RWPE1 (cell line): ENCODE measurements at regions not wholly inside any gene's neighbourhood (a gene's known extent, or its start where the extent isn't known, plus 50 kb on each side); places are given as distances from the start of the nearest gene placed in this dataset.

Source experiments
- CTCF ChIA-PET: fragments of 350-600 bp; sonication (Branson Sonifier 250); formaldehyde crosslinking; extraction: SDS; loops from one replicate; lab custom pipeline; 2021; lab: Yijun Ruan, JAX
- POLR2A ChIA-PET: fragments of 400-600 bp; formaldehyde crosslinking; extraction: SDS; loops from one replicate; lab custom pipeline; 2020; ENCODE audit warnings: antibody characterized with exemption; ENCODE audit not compliant: low non-redundant PET; lab: Yijun Ruan, JAX
- DNase-seq: peaks from one replicate; pipeline ENCODE4 v3.0.0; 2012; ENCODE audit warnings: low spot score
- H3K27ac ChIP-seq: fragments of 450-650 bp; 2 replicates; pipeline ENCODE4 v1.5.1; 2017
- TF ChIP-seq, protein P1 (sequence below): fragments of 450-650 bp; conservative IDR thresholded peaks from 2 replicates; pipeline ENCODE4 v1.5.1; 2017; ENCODE audit warnings: low read depth, mild to moderate bottlenecking

DNA sequence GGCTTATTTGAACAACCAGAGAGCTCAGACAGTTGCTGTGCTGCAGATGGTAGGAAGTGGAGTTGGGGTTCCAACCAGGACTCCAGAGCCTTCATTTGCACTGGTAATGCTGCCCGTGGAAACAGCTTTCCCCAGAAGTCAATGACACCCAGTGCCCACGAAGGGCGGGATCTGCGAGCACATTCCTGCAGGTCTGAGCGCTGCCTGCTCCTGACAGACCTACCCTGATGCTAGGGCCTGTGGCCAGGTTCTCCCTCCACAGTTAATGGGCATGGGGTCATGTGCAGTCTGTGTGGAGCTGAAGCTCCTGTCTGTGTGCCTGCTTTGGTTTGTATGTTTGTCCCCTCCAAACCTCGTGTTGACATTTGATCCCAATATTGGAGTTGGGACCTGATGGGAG is 299.0 kb upstream of the HS6ST1 start:
- POLR2A ChIA-PET: no interaction called here
- TF ChIP-seq, protein P1, sequence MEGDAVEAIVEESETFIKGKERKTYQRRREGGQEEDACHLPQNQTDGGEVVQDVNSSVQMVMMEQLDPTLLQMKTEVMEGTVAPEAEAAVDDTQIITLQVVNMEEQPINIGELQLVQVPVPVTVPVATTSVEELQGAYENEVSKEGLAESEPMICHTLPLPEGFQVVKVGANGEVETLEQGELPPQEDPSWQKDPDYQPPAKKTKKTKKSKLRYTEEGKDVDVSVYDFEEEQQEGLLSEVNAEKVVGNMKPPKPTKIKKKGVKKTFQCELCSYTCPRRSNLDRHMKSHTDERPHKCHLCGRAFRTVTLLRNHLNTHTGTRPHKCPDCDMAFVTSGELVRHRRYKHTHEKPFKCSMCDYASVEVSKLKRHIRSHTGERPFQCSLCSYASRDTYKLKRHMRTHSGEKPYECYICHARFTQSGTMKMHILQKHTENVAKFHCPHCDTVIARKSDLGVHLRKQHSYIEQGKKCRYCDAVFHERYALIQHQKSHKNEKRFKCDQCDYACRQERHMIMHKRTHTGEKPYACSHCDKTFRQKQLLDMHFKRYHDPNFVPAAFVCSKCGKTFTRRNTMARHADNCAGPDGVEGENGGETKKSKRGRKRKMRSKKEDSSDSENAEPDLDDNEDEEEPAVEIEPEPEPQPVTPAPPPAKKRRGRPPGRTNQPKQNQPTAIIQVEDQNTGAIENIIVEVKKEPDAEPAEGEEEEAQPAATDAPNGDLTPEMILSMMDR: no peak
- CTCF ChIA-PET: no interaction called here

DNA sequence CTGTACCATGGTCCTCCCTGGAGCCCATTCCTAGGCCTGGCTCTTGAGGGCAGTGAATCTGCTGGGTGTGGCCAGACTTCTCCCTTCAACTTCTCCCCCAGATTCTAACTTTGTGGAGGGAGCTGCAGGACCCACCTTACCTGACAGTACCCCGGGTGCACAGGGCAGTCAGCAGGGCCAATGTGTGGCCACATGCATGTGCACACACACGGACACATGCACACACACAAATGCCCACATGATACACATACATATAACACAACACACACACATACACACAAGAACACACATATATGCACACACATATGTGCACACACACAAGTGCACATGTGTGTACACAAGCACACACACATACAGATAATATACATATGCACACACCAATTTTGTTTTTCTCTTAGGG is 300.0 kb upstream of the HS6ST1 start:
- POLR2A ChIA-PET: no interaction called here
- DNase-seq: no peak
- TF ChIP-seq, protein P1: no peak
- CTCF ChIA-PET: no interaction called here
- H3K27ac ChIP-seq: no peak overlapping the region

More for the DNA sequence above, 299.0 kb upstream of the HS6ST1 start:
- no peak for DNase-seq
- no peak overlapping the region for H3K27ac ChIP-seq

DNA sequence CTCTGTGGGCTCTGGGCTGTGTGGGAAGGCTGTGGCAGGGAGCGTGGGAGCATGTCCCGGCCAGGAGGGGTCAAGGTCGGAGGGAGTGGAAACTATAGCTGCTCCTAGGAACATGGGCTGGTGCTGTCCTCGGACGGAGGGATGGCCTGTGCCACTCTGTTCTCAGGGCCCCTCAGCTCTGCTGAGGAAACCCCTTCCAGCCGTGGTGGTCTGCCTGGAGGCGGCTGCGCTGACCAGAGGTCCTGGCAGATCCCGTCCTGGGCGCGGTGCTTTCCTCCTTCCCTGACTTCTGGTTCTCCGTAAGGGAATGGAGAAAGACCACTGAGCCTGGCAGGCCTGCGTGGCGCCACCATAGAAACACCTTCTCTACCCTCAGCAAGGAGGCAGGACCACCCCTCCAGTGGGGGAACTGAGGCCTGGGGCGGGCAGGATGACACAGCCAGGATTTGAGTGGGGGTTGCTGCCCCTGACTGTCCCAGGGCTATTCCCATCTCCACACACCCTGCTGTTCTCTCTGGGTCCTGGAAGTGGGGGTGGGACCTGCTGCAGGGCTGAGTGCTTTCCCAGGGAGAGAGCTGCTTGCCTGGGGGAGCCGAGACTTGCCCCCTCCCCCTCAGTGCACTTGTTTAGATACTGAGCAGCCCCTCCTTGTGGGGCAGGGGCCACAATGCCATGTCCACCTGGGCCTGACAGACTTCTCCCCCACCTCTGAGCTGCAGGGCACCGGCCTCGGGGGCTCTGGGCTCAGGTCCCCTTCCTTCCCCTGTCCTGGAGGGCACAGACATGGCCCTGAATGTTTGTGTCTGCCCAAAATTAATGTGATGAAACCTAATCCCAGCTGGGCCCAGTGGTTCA is 301.0 kb upstream of the HS6ST1 start:
- H3K27ac ChIP-seq: no peak overlapping the region
- CTCF ChIA-PET: no interaction called here
- no peak for DNase-seq
- TF ChIP-seq, protein P1: no peak
- POLR2A ChIA-PET: no interaction called here

DNA sequence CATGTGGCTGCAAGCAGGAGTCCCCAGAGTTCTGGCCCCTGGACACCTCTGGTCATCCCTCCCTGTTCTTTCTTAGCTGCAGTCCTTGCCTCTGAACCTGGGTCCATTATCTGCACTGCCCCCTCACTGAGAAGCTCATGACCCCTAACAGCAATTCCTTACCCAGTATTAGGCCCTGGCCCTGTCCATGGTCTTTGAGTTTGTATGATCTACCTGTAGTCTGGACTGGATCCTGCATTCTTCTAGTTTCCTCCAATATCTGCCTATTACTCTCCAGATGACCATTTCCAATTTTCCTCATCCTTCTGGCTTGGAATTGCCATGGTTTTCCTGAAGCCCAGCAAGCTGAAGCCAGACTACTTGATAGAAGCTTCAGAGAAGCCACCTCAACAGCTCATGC is 302.4 kb upstream of the HS6ST1 start:
- ChIA-PET CTCF (interaction anchor here (0.6 kb wide), 1 partner anchor 123 kb away, joined by 4 read pairs; no protein-coding TSS in a partner anchor), POLR2A (no interaction called here)
- DNase-seq: no peak
- H3K27ac ChIP-seq: no peak overlapping the region
- TF ChIP-seq, protein P1: no peak

DNA sequence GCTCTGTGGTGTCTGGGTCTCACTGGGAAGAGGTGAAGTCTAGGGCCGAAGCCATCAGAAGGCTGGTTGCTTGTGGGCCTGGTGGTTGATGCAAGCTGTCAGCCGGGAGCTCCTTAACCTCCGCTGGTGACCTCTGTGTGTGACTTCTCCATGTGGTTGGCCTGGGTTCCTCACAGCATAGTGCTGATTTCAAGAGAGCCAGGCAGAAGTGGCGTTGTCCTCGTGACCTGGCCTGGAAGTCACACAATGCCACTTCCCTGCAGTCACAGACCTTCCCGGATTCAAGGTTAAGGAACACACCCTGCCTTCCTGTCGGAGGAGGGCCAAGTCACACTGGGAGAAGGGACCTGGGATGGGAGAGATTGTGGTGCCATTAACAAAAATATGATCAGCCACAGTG is 303.7 kb upstream of the HS6ST1 start:
- H3K27ac ChIP-seq: no peak overlapping the region
- no peak for DNase-seq
- POLR2A ChIA-PET: no interaction called here
- TF ChIP-seq, protein P1: no peak
- CTCF ChIA-PET: no interaction called here

DNA sequence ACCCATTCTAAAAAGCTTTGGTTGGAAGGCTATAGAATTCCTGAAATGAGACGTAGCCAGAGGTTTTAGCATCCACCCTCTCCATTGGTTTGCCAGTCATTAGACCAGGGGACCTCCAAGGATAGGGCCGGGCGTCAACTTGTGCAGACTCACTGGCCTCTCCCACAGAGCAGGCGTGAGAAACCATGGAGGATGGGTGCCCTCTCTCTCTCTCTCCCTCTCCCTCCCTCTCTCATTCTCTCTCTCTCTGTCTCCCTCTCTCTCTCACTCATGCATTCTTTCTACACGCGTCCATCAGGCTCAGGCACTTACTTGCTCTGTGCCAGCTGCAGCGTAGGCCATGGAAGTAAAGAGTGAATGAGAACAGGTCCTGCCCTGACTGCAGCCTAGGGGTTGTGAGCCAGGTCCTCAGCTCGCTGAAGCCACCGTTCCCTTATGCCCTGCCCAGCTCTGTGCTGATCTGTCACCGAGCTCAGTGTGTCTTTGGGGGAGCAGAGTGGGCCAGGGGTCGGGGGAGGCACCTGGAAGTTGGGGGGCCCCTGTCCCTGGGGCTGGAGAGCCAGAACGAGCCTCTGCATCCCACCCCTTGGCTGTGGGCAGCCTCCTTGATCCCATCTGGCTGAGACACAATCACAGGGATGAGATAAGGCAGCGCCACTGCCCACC is 304.4 kb upstream of the HS6ST1 start:
- no peak for DNase-seq
- POLR2A ChIA-PET: no interaction called here
- CTCF ChIA-PET: no interaction called here
- TF ChIP-seq, protein P1: no peak
- H3K27ac ChIP-seq: peak overlapping the region; percentile 80
